Activated T-cell treated with anti-CD3 and anti-CD28 coated beads, Interleukin-2, amount 50 U/mL, for 72 hours (primary cell): ENCODE measurements at regions not wholly inside any gene's neighbourhood (a gene's known extent, or its start where the extent isn't known, plus 50 kb on each side); places are given as distances from the start of the nearest gene placed in this dataset.

Experiments
- ATAC-seq, 2 donors: fragments of 150-1000 bp; cut with Tn5 transposase; replicated peaks in 1 of 2; 2 replicates each; pipeline ENCODE4 v1.10.0; 2021; ENCODE audit warnings: moderate library complexity in 2 of 2, mild to moderate bottlenecking in 1 of 2
- DNase-seq, 2 donors: peaks; one replicate each; pipeline ENCODE4 v3.0.0; 2021 to 2022; ENCODE audit warnings: mixed read lengths in 1 of 2
- H3K27ac Mint-ChIP-seq: one replicate; pipeline ENCODE4 v1.8.0; 2022; ENCODE audit warnings: mild to moderate bottlenecking, moderate library complexity, mixed read lengths
- H3K27me3 Mint-ChIP-seq: one replicate; pipeline ENCODE4 v1.8.0; 2022; ENCODE audit warnings: low read depth, mixed read lengths
- H3K36me3 Mint-ChIP-seq, 2 donors: one replicate each; pipeline ENCODE4 v1.8.0; 2022; ENCODE audit warnings: mixed read lengths in 2 of 2, mild to moderate bottlenecking in 1 of 2; ENCODE audit not compliant: insufficient read depth in 2 of 2
- H3K4me1 Mint-ChIP-seq: one replicate; pipeline ENCODE4 v1.8.0; 2022; ENCODE audit warnings: low read depth, mixed read lengths
- H3K4me3 Mint-ChIP-seq, 2 donors: one replicate each; pipeline ENCODE4 v1.8.0; 2022; ENCODE audit warnings: mild to moderate bottlenecking in 2 of 2, mixed read lengths in 2 of 2, moderate library complexity in 2 of 2
- H3K9me3 Mint-ChIP-seq, 2 donors: one replicate each; pipeline ENCODE4 v1.8.0; 2022; ENCODE audit warnings: mixed read lengths in 2 of 2

- Mint-ChIP-seq H3K4me3 (no peak overlapping the region), H3K9me3 (peaks cover 0 to 3% of the 10 kb centered on the region in 2 donors), H3K27ac (no peak overlapping the region), H3K4me1 (no peaks in the 10 kb centered on the region), H3K36me3 (no peaks in the 10 kb centered on the region), H3K27me3 (no peaks in the 10 kb centered on the region)
- DNase-seq (no peak), ATAC-seq (no peak)
Measured at GRCh38 chr1:192059407-192059806, 98.9 kb upstream of the RGS18 start.

- Mint-ChIP-seq H3K4me3 (no peak overlapping the region), H3K27ac (no peak overlapping the region), H3K9me3 (peaks cover 0 to 3% of the 10 kb centered on the region in 2 donors), H3K4me1 (no peaks in the 10 kb centered on the region), H3K36me3 (no peaks in the 10 kb centered on the region), H3K27me3 (no peaks in the 10 kb centered on the region)
- no peak for DNase-seq
- no peak for ATAC-seq
Measured at GRCh38 chr1:192061556-192061955, 96.7 kb upstream of the RGS18 start.

- ATAC-seq = no peak
- DNase-seq = no peak
- Mint-ChIP-seq H3K36me3 (no peaks in the 10 kb centered on the region), H3K4me1 (no peaks in the 10 kb centered on the region), H3K27ac (no peak overlapping the region), H3K9me3 (peaks cover 0 to 5% of the 10 kb centered on the region in 2 donors), H3K27me3 (no peaks in the 10 kb centered on the region), H3K4me3 (no peak overlapping the region)
Measured at GRCh38 chr1:192065087-192065486, 93.2 kb upstream of the RGS18 start.

GRCh38 chr1:192066202-192066601, 92.1 kb upstream of the RGS18 start:
- Mint-ChIP-seq H3K27ac (no peak overlapping the region), H3K4me1 (no peaks in the 10 kb centered on the region), H3K4me3 (no peak overlapping the region), H3K36me3 (no peaks in the 10 kb centered on the region), H3K9me3 (peaks cover 0 to 5% of the 10 kb centered on the region in 2 donors), H3K27me3 (no peaks in the 10 kb centered on the region)
- DNase-seq = no peak
- ATAC-seq = no peak

GRCh38 chr1:192067360-192067759, 90.9 kb upstream of the RGS18 start:
- Mint-ChIP-seq H3K4me1 (no peaks in the 10 kb centered on the region), H3K27ac (no peak overlapping the region), H3K9me3 (peaks cover 0 to 5% of the 10 kb centered on the region in 2 donors), H3K27me3 (no peaks in the 10 kb centered on the region), H3K4me3 (no peak overlapping the region), H3K36me3 (no peaks in the 10 kb centered on the region)
- DNase-seq = no peak
- no peak for ATAC-seq

GRCh38 chr1:192070213-192070612, 88.0 kb upstream of the RGS18 start:
- Mint-ChIP-seq H3K27me3 (no peaks in the 10 kb centered on the region), H3K4me3 (no peak overlapping the region), H3K36me3 (no peaks in the 10 kb centered on the region), H3K4me1 (no peaks in the 10 kb centered on the region), H3K9me3 (peaks cover 0 to 3% of the 10 kb centered on the region in 2 donors), H3K27ac (no peak overlapping the region)
- no peak for ATAC-seq
- no peak for DNase-seq

- no peak overlapping the region for H3K27ac Mint-ChIP-seq
- DNase-seq (no peak), ATAC-seq (no peak)
- H3K36me3 Mint-ChIP-seq = no peaks in the 10 kb centered on the region
- H3K4me3 Mint-ChIP-seq = no peak overlapping the region
- H3K27me3 Mint-ChIP-seq = no peaks in the 10 kb centered on the region
- no peaks in the 10 kb centered on the region for H3K4me1 Mint-ChIP-seq
- H3K9me3 Mint-ChIP-seq = peaks cover 0 to 3% of the 10 kb centered on the region in 2 donors
Measured at GRCh38 chr1:192080684-192081083, 77.6 kb upstream of the RGS18 start.

- no peaks in the 10 kb centered on the region for H3K4me1 Mint-ChIP-seq
- no peaks in the 10 kb centered on the region for H3K36me3 Mint-ChIP-seq
- H3K9me3 Mint-ChIP-seq = peaks cover 0 to 3% of the 10 kb centered on the region in 2 donors
- H3K27me3 Mint-ChIP-seq = no peaks in the 10 kb centered on the region
- DNase-seq = no peak
- ATAC-seq = no peak
- no peak overlapping the region for H3K4me3 Mint-ChIP-seq
- H3K27ac Mint-ChIP-seq = no peak overlapping the region
Measured at GRCh38 chr1:192081359-192081758, 76.9 kb upstream of the RGS18 start.

GRCh38 chr1:192086644-192087043, 71.6 kb upstream of the RGS18 start:
- ATAC-seq (no peak), DNase-seq (no peak)
- Mint-ChIP-seq H3K27ac (no peak overlapping the region), H3K4me1 (no peaks in the 10 kb centered on the region), H3K36me3 (no peaks in the 10 kb centered on the region), H3K9me3 (peaks cover 0 to 6% of the 10 kb centered on the region in 2 donors), H3K4me3 (no peak overlapping the region), H3K27me3 (no peaks in the 10 kb centered on the region)

- no peak for ATAC-seq
Measured at GRCh38 chr1:192087334-192087733, 70.9 kb upstream of the RGS18 start.

GRCh38 chr1:192088496-192088895, 69.8 kb upstream of the RGS18 start:
- no peaks in the 10 kb centered on the region for H3K36me3 Mint-ChIP-seq
- ATAC-seq = no peak
- H3K27ac Mint-ChIP-seq = no peak overlapping the region

More at GRCh38 chr1:192087334-192087733, 70.9 kb upstream of the RGS18 start:
- no peaks in the 10 kb centered on the region for H3K36me3 Mint-ChIP-seq
- no peaks in the 10 kb centered on the region for H3K4me1 Mint-ChIP-seq
- no peak overlapping the region for H3K4me3 Mint-ChIP-seq
- no peaks in the 10 kb centered on the region for H3K27me3 Mint-ChIP-seq
- no peak for DNase-seq
- H3K27ac Mint-ChIP-seq = no peak overlapping the region
- peaks cover 0 to 8% of the 10 kb centered on the region in 2 donors for H3K9me3 Mint-ChIP-seq

GRCh38 chr1:192098001-192098400, 60.3 kb upstream of the RGS18 start:
- Mint-ChIP-seq H3K4me3 (no peak overlapping the region), H3K4me1 (no peaks in the 10 kb centered on the region)
- DNase-seq = no peak

More at GRCh38 chr1:192088496-192088895, 69.8 kb upstream of the RGS18 start:
- no peaks in the 10 kb centered on the region for H3K27me3 Mint-ChIP-seq
- no peak for DNase-seq
- no peak overlapping the region for H3K4me3 Mint-ChIP-seq
- peaks cover 0 to 8% of the 10 kb centered on the region in 2 donors for H3K9me3 Mint-ChIP-seq
- no peaks in the 10 kb centered on the region for H3K4me1 Mint-ChIP-seq

GRCh38 chr1:192099328-192099727, 58.9 kb upstream of the RGS18 start:
- DNase-seq (no peak), ATAC-seq (no peak)
- no peaks in the 10 kb centered on the region for H3K36me3 Mint-ChIP-seq
- H3K4me3 Mint-ChIP-seq = no peak overlapping the region
- H3K4me1 Mint-ChIP-seq = no peaks in the 10 kb centered on the region
- H3K27ac Mint-ChIP-seq = no peak overlapping the region
- H3K27me3 Mint-ChIP-seq = no peaks in the 10 kb centered on the region
- peaks cover 3% of the 10 kb centered on the region in 2 donors for H3K9me3 Mint-ChIP-seq

More at GRCh38 chr1:192098001-192098400, 60.3 kb upstream of the RGS18 start:
- Mint-ChIP-seq H3K27ac (no peak overlapping the region), H3K36me3 (no peaks in the 10 kb centered on the region), H3K9me3 (peaks cover 3% of the 10 kb centered on the region in 2 donors), H3K27me3 (no peaks in the 10 kb centered on the region)
- no peak for ATAC-seq

- no peaks in the 10 kb centered on the region for H3K4me1 Mint-ChIP-seq
- ATAC-seq (no peak), DNase-seq (no peak)
- H3K27ac Mint-ChIP-seq = no peak overlapping the region
- no peak overlapping the region for H3K4me3 Mint-ChIP-seq
- no peaks in the 10 kb centered on the region for H3K36me3 Mint-ChIP-seq
- H3K9me3 Mint-ChIP-seq = no peaks in the 10 kb centered on the region
- no peaks in the 10 kb centered on the region for H3K27me3 Mint-ChIP-seq
Measured at GRCh38 chr1:192100686-192101468, 57.4 kb upstream of the RGS18 start.
